IPS-18c (cell line): ENCODE measurements at regions not wholly inside any gene's neighbourhood (a gene's known extent, or its start where the extent isn't known, plus 50 kb on each side); places are given as distances from the start of the nearest gene placed in this dataset.
A peak's percentile ranks its signal among the peaks of the same experiment; 100 is the strongest.

Source experiments
- H3K4me3 ChIP-seq: 2 replicates; pipeline ENCODE4 v1.7.0; 2013; ENCODE audit warnings: low read depth, mild to moderate bottlenecking, low read length, moderate library complexity; ENCODE audit not compliant: insufficient read depth
- H3K9me3 ChIP-seq: one replicate; pipeline ENCODE4 v1.6.1; 2013; ENCODE audit warnings: mild to moderate bottlenecking, low read length, moderate library complexity; ENCODE audit not compliant: control insufficient read depth, insufficient read depth

- Histone ChIP-seq H3K9me3 (no peaks in the 10 kb centered on the region), H3K4me3 (no peak overlapping the region)
Observed at GRCh38 chr3:44098656-44099415, 142.8 kb upstream of the TOPAZ1 start.

- no peaks in the 10 kb centered on the region for H3K9me3 ChIP-seq
- H3K4me3 ChIP-seq: no peak overlapping the region
Observed at GRCh38 chr3:44099566-44100297, 142.0 kb upstream of the TOPAZ1 start.

GRCh38 chr3:44100298-44100695 is 141.4 kb upstream of the TOPAZ1 start:
- no peaks in the 10 kb centered on the region for H3K9me3 ChIP-seq
- no peak overlapping the region for H3K4me3 ChIP-seq

GRCh38 chr3:44104043-44104442 is 137.6 kb upstream of the TOPAZ1 start:
- no peaks in the 10 kb centered on the region for H3K9me3 ChIP-seq
- H3K4me3 ChIP-seq: no peak overlapping the region

GRCh38 chr3:44104668-44105321 is 136.9 kb upstream of the TOPAZ1 start:
- H3K9me3 ChIP-seq: no peaks in the 10 kb centered on the region
- no peak overlapping the region for H3K4me3 ChIP-seq

- no peaks in the 10 kb centered on the region for H3K9me3 ChIP-seq
- H3K4me3 ChIP-seq: 0 out of 2 replicates have a peak overlapping the region, but pooled peaks have one; percentile 4
Observed at GRCh38 chr3:44105571-44105970, 136.1 kb upstream of the TOPAZ1 start.

- Histone ChIP-seq H3K9me3 (no peaks in the 10 kb centered on the region), H3K4me3 (no peak overlapping the region)
Observed at GRCh38 chr3:44106756-44107155, 134.9 kb upstream of the TOPAZ1 start.

- H3K9me3 ChIP-seq: no peaks in the 10 kb centered on the region
- no peak overlapping the region for H3K4me3 ChIP-seq
Observed at GRCh38 chr3:44108481-44108880, 133.2 kb upstream of the TOPAZ1 start.

GRCh38 chr3:44109771-44110361 is 131.8 kb upstream of the TOPAZ1 start:
- H3K4me3 ChIP-seq: no peak overlapping the region
- H3K9me3 ChIP-seq: no peaks in the 10 kb centered on the region

- Histone ChIP-seq H3K9me3 (no peaks in the 10 kb centered on the region), H3K4me3 (no peak overlapping the region)
Observed at GRCh38 chr3:44110648-44111047, 131.0 kb upstream of the TOPAZ1 start.

- no peak overlapping the region for H3K4me3 ChIP-seq
- H3K9me3 ChIP-seq: no peaks in the 10 kb centered on the region
Observed at GRCh38 chr3:44111482-44111881, 130.2 kb upstream of the TOPAZ1 start.

GRCh38 chr3:44114142-44114541 is 127.5 kb upstream of the TOPAZ1 start:
- no peak overlapping the region for H3K4me3 ChIP-seq
- H3K9me3 ChIP-seq: no peaks in the 10 kb centered on the region

- Histone ChIP-seq H3K4me3 (no peak overlapping the region), H3K9me3 (peaks cover under 1% of the 10 kb centered on the region)
Observed at GRCh38 chr3:44117239-44117638, 124.4 kb upstream of the TOPAZ1 start.

GRCh38 chr3:44117736-44118135 is 124.0 kb upstream of the TOPAZ1 start:
- H3K9me3 ChIP-seq: peaks cover 4% of the 10 kb centered on the region

GRCh38 chr3:44120721-44121582 is 120.7 kb upstream of the TOPAZ1 start:
- Histone ChIP-seq H3K9me3 (peaks cover 4% of the 10 kb centered on the region), H3K4me3 (no peak overlapping the region)

More at GRCh38 chr3:44117736-44118135, 124.0 kb upstream of the TOPAZ1 start:
- no peak overlapping the region for H3K4me3 ChIP-seq

- Histone ChIP-seq H3K4me3 (no peak overlapping the region), H3K9me3 (peaks cover 4% of the 10 kb centered on the region)
Observed at GRCh38 chr3:44125246-44125645, 116.4 kb upstream of the TOPAZ1 start.

- peaks cover 4% of the 10 kb centered on the region for H3K9me3 ChIP-seq
- H3K4me3 ChIP-seq: no peak overlapping the region
Observed at GRCh38 chr3:44125882-44126281, 115.8 kb upstream of the TOPAZ1 start.
